Osteoblast (primary cell): ENCODE measurements at regions not wholly inside any gene's neighbourhood (a gene's known extent, or its start where the extent isn't known, plus 50 kb on each side); places are given as distances from the start of the nearest gene placed in this dataset.
"Not testable (repeated sequence)": the region's sequence is repeated elsewhere in the genome, so short reads cannot be mapped to it uniquely, and the experiment has no call there.

Experiments
- DNase-seq: peaks from one replicate; pipeline ENCODE4 v3.0.0; 2011; ENCODE audit warnings: low spot score, mixed read lengths; ENCODE audit not compliant: insufficient read length; ENCODE audit errors: missing footprints
- H2AFZ ChIP-seq: 2 replicates; pipeline ENCODE4 v1.6.0; 2011; ENCODE audit warnings: mild to moderate bottlenecking, low read length
- H3K27ac ChIP-seq: 2 replicates; pipeline ENCODE4 v1.5.1; 2011; ENCODE audit warnings: mild to moderate bottlenecking, low read depth, low read length, moderate library complexity
- H3K27me3 ChIP-seq: 2 replicates; pipeline ENCODE4 v1.6.0; 2012; ENCODE audit warnings: mild to moderate bottlenecking, control low read depth, inconsistent platforms, low read length, moderate library complexity; ENCODE audit not compliant: insufficient read depth
- H3K36me3 ChIP-seq: 2 replicates; pipeline ENCODE4 v1.5.1; 2011; ENCODE audit warnings: mild to moderate bottlenecking, low read length, control low read depth, moderate library complexity; ENCODE audit not compliant: insufficient read depth
- H3K4me1 ChIP-seq: 2 replicates; pipeline ENCODE4 v1.5.1; 2011; ENCODE audit warnings: mild to moderate bottlenecking, low read length, control low read depth, moderate library complexity; ENCODE audit not compliant: insufficient read depth
- H3K4me2 ChIP-seq: 2 replicates; pipeline ENCODE4 v1.6.0; 2011; ENCODE audit warnings: mild to moderate bottlenecking, low read length; ENCODE audit not compliant: insufficient read depth
- H3K4me3 ChIP-seq: fragments of 200-600 bp; sonication (generic); 3 replicates; pipeline ENCODE4 v1.5.1; 2012; ENCODE audit warnings: mild to moderate bottlenecking, low read length, inconsistent platforms; ENCODE audit not compliant: insufficient read depth
- H3K79me2 ChIP-seq: 2 replicates; pipeline ENCODE4 v1.6.0; 2012; ENCODE audit warnings: mild to moderate bottlenecking, low read length, control low read depth, inconsistent platforms; ENCODE audit not compliant: insufficient read depth
- H3K9me3 ChIP-seq: 2 replicates; pipeline ENCODE4 v1.5.1; 2011; ENCODE audit warnings: low read depth, low read length, control low read depth
- H4K20me1 ChIP-seq: 2 replicates; pipeline ENCODE4 v1.6.0; 2012; ENCODE audit warnings: mild to moderate bottlenecking, low read length, control low read depth; ENCODE audit not compliant: insufficient read depth
- TF ChIP-seq, protein P1 (sequence below): IDR thresholded peaks from 2 replicates; pipeline ENCODE4 v1.5.1; 2011; ENCODE audit warnings: mild to moderate bottlenecking, low read depth, low read length, moderate library complexity; ENCODE audit errors: extremely low read depth

GRCh38 chr22:11302904-11303303 is 4225.1 kb upstream of the OR11H1 start:
- not testable (repeated sequence) for H3K4me1 ChIP-seq, H3K4me2 ChIP-seq, H4K20me1 ChIP-seq, H2AFZ ChIP-seq, H3K27me3 ChIP-seq, DNase-seq, H3K9me3 ChIP-seq, H3K36me3 ChIP-seq, H3K4me3 ChIP-seq, H3K27ac ChIP-seq, H3K79me2 ChIP-seq

DNA sequence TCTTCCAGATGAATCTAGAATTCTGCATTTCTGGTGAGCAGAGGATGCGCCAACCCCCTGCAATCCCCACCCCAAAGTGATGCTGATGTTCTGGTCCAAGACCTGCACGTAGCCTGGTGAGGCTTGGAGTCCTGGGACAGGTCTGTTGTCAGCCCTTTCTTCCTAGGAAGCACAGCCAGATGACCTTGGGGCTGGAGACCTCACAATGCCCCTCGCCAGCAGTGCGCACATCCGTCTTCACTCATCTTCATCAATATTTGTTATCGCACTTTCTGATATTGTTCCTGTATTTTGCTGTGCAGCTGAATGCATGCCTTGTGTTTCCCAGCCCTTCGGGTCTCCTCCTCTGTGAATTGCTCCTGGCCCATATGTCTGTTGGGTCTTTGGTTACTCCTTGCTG is 4222.8 kb upstream of the OR11H1 start:
- DNase-seq, H3K4me1 ChIP-seq, H3K27me3 ChIP-seq, H3K79me2 ChIP-seq, H3K4me3 ChIP-seq, H4K20me1 ChIP-seq, H3K9me3 ChIP-seq, H3K4me2 ChIP-seq, H2AFZ ChIP-seq, H3K27ac ChIP-seq, H3K36me3 ChIP-seq: not testable (repeated sequence)

DNA sequence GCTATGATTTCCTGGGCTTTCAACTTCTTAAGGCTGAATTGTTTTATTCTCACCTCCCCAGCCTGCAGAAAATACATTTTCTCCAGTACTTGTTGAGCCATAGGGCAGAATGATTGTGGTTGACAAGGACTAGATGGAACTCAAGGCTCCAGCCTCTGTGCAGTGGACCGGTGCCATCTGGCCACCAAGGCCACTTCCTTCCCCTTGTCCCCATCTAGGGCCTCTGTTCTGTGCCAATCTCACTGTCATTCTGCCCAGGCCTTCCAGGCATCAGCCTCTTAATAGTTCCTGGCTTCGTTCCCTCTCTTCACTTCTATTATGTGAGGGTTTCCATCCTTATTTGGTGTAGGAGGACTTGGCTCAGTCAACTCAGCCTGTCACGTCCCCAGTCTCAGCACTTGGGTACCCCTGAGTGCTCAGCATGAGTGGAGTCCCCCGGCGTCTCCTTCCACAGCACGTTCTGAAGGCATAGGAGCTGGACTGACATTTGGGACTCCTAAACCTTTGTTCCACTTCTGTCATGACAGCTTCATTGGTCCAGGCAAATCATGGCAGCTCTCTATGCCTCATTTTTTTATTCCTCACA is 4221.0 kb upstream of the OR11H1 start:
- H2AFZ ChIP-seq, H3K4me1 ChIP-seq, DNase-seq, H3K79me2 ChIP-seq, H3K36me3 ChIP-seq, H3K9me3 ChIP-seq, H3K4me2 ChIP-seq, H3K4me3 ChIP-seq, H4K20me1 ChIP-seq, H3K27me3 ChIP-seq, H3K27ac ChIP-seq: not testable (repeated sequence)

DNA sequence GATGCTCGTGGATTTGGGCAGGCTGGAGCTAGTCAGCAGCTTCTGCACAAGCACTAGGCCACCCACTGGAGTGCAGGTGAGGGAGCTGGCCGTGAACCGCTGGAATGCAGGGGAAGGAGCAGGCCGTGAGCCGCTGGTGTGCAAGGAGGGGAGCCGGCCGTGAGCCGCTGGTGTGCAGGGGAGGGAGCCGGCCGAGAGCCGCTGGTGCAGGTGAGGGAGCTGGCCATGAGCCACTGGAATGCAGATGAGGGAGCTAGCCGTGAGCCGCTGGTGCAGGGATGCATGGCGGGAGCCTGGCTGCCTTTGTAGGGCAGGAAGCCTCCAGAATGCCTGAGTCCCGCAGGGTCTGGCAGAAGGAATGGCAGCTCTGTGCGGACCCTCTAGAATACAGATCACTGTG is 4220.0 kb upstream of the OR11H1 start:
- no peaks in the 10 kb centered on the region for H4K20me1 ChIP-seq
- no peaks in the 10 kb centered on the region for H3K27me3 ChIP-seq
- H3K4me2 ChIP-seq, result no peak overlapping the region
- H3K27ac ChIP-seq, result no peak overlapping the region
- no peaks in the 10 kb centered on the region for H3K79me2 ChIP-seq
- H3K9me3 ChIP-seq, result no peaks in the 10 kb centered on the region
- H2AFZ ChIP-seq, result no peak overlapping the region
- no peak for DNase-seq
- no peaks in the 10 kb centered on the region for H3K36me3 ChIP-seq
- H3K4me1 ChIP-seq, result no peaks in the 10 kb centered on the region
- no peak overlapping the region for H3K4me3 ChIP-seq
- TF ChIP-seq, protein P1, sequence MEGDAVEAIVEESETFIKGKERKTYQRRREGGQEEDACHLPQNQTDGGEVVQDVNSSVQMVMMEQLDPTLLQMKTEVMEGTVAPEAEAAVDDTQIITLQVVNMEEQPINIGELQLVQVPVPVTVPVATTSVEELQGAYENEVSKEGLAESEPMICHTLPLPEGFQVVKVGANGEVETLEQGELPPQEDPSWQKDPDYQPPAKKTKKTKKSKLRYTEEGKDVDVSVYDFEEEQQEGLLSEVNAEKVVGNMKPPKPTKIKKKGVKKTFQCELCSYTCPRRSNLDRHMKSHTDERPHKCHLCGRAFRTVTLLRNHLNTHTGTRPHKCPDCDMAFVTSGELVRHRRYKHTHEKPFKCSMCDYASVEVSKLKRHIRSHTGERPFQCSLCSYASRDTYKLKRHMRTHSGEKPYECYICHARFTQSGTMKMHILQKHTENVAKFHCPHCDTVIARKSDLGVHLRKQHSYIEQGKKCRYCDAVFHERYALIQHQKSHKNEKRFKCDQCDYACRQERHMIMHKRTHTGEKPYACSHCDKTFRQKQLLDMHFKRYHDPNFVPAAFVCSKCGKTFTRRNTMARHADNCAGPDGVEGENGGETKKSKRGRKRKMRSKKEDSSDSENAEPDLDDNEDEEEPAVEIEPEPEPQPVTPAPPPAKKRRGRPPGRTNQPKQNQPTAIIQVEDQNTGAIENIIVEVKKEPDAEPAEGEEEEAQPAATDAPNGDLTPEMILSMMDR, result no peak

DNA sequence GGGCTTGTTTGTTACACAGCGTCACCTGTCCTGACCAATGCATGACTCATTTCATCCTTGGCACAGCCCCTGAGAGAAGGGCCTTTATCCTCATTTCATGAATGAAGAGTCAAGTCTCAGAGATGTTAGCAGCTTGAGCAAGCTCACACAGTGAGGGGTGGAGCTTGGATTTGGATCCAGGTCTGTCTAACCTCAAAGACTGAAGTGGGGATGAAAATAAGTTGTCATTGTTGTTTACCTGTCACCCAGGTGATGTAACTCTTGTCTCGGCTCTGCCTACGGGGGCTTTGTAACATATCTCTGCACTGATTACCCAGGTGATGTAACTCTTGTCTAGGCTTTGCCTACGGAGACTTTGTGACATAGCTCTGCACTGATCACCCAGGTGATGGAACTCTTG is 4218.2 kb upstream of the OR11H1 start:
- H3K27ac ChIP-seq, DNase-seq, H3K27me3 ChIP-seq, H3K36me3 ChIP-seq, H4K20me1 ChIP-seq, H3K79me2 ChIP-seq, H3K4me2 ChIP-seq, H3K9me3 ChIP-seq, H3K4me3 ChIP-seq, H3K4me1 ChIP-seq, H2AFZ ChIP-seq: not testable (repeated sequence)

DNA sequence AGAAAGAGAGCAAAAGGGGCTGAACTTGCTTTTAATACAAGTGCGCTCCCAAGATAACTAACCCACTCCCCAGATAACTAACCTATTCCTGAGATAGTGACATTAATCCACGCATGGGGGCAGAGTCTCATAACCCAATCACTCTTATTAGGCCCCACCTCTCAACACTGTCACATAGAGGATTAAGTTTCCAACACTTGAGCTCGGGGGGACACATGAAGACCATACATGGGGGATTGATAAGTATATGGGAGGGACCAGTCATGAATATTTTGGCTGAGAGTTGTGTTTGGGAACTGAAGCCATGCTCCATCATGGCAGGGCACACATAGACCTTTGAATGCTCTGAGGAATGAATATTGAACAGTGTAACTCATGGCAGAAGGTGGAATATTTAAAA is 4217.3 kb upstream of the OR11H1 start:
- not testable (repeated sequence) for H3K4me2 ChIP-seq, H3K4me3 ChIP-seq, DNase-seq, H3K27ac ChIP-seq, H3K79me2 ChIP-seq, H4K20me1 ChIP-seq, H3K4me1 ChIP-seq, H3K36me3 ChIP-seq, H3K27me3 ChIP-seq, H2AFZ ChIP-seq, H3K9me3 ChIP-seq

GRCh38 chr22:11312640-11313039 is 4215.4 kb upstream of the OR11H1 start:
- not testable (repeated sequence) for H3K79me2 ChIP-seq, H3K4me2 ChIP-seq, H3K4me1 ChIP-seq, H3K27me3 ChIP-seq, H3K9me3 ChIP-seq, DNase-seq, H3K4me3 ChIP-seq, H4K20me1 ChIP-seq, H3K27ac ChIP-seq, H3K36me3 ChIP-seq, H2AFZ ChIP-seq

DNA sequence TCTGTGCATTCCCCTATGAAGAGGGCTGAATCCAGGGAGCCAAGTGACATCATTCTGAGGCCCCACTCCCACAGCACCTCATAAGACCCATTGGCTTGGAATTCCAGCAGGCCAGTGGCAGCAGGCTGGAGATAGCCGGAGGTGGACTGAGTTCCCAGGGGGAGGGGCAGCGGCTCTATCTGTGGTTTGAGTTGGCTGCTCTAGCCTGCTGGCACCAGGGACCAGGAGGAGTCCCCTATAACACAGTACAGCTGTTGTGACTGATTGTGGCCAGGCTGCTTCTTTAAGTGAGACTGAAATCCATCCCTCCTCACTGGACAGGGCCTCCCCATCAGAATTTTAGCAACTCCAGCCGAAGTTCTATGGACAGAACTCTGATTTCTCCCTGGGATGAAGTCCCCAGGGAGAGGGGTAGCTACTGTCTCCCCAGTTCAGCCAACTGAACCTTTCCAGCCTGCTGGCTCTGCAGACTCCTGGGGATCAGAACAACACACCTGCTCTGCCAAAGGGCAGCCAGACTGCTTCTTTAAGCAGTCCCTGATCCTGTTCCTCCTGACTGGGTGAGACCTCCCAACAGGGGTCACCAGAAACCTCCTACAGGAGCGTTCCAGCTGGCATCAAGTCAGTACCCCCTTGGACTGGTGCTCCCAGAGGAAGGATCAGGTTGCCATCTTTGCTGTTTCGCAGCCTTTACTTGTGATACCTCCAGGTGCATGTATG is 4214.8 kb upstream of the OR11H1 start:
- not testable (repeated sequence) for H3K9me3 ChIP-seq, H3K4me1 ChIP-seq, H3K27me3 ChIP-seq, H4K20me1 ChIP-seq, H3K4me2 ChIP-seq, H3K4me3 ChIP-seq, H3K79me2 ChIP-seq, H3K27ac ChIP-seq, DNase-seq, H2AFZ ChIP-seq, H3K36me3 ChIP-seq
